Stimulated activated CD4-positive, alpha-beta T cell treated with anti-CD3 and anti-CD28 coated beads, TNF-alpha, amount 100 ng/mL, for 48 hours (primary cell): ENCODE measurements at regions not wholly inside any gene's neighbourhood (a gene's known extent, or its start where the extent isn't known, plus 50 kb on each side); places are given as distances from the start of the nearest gene placed in this dataset.
"Not testable (repeated sequence)": the region's sequence is repeated elsewhere in the genome, so short reads cannot be mapped to it uniquely, and the experiment has no call there.

ENCODE experiments used
- DNase-seq, 3 donors: peaks; one replicate each; pipeline ENCODE4 v3.0.0-alpha.2; 2020; ENCODE audit warnings: low read depth in 3 of 3

- DNase-seq, result no peak
Measured at GRCh38 chr12:90504806-90505205, 450.2 kb downstream of the CCER1 start.

- no peak for DNase-seq
Measured at GRCh38 chr12:90502070-90502469, 452.9 kb downstream of the CCER1 start.

GRCh38 chr12:90501412-90501811 is 453.6 kb downstream of the CCER1 start:
- no peak for DNase-seq

- DNase-seq, result no peak
Measured at GRCh38 chr12:90499795-90500194, 455.2 kb downstream of the CCER1 start.

- no peak for DNase-seq
Measured at GRCh38 chr12:90497923-90498545, 456.9 kb downstream of the CCER1 start.

- no peak for DNase-seq
Measured at GRCh38 chr12:90490355-90490754, 464.6 kb downstream of the CCER1 start.

GRCh38 chr12:90489141-90489540 is 465.8 kb downstream of the CCER1 start:
- no peak for DNase-seq

GRCh38 chr12:90485560-90485959 is 469.4 kb downstream of the CCER1 start:
- DNase-seq, result no peak

GRCh38 chr12:90484094-90484493 is 470.9 kb downstream of the CCER1 start:
- no peak for DNase-seq

- DNase-seq, result no peak
Measured at GRCh38 chr12:90481748-90482147, 473.2 kb downstream of the CCER1 start.

GRCh38 chr12:90479237-90479636 is 475.7 kb downstream of the CCER1 start:
- DNase-seq, result no peak

- no peak for DNase-seq
Measured at GRCh38 chr12:90473831-90474230, 481.1 kb downstream of the CCER1 start.

- DNase-seq, result no peak
Measured at GRCh38 chr12:90460681-90461080, 494.3 kb downstream of the CCER1 start.

GRCh38 chr12:90456248-90456647 is 498.7 kb downstream of the CCER1 start:
- DNase-seq, result no peak

- no peak for DNase-seq
Measured at GRCh38 chr12:90455756-90456155, 499.2 kb downstream of the CCER1 start.

- DNase-seq, result no peak
Measured at GRCh38 chr12:90449611-90450010, 505.4 kb downstream of the CCER1 start.

GRCh38 chr12:90443466-90443865 is 511.5 kb downstream of the CCER1 start:
- not testable (repeated sequence) for DNase-seq

- DNase-seq, result no peak
Measured at GRCh38 chr12:90441431-90441830, 513.5 kb downstream of the CCER1 start.

- DNase-seq, result no peak
Measured at GRCh38 chr12:90428881-90429280, 526.1 kb downstream of the CCER1 start.

- DNase-seq, result no peak
Measured at GRCh38 chr12:90428465-90428864, 526.5 kb downstream of the CCER1 start.

- no peak for DNase-seq
Measured at GRCh38 chr12:90423965-90424364, 531.0 kb downstream of the CCER1 start.

GRCh38 chr12:90410962-90411361 is 544.0 kb downstream of the CCER1 start:
- no peak for DNase-seq

GRCh38 chr12:90407841-90408240 is 547.1 kb downstream of the CCER1 start:
- DNase-seq, result no peak

GRCh38 chr12:90404071-90404470 is 550.9 kb downstream of the CCER1 start:
- DNase-seq, result no peak
